Osteocyte (in vitro differentiated cells): ENCODE measurements at regions not wholly inside any gene's neighbourhood (a gene's known extent, or its start where the extent isn't known, plus 50 kb on each side); places are given as distances from the start of the nearest gene placed in this dataset.

Source experiments
- DNase-seq: peaks from one replicate; pipeline ENCODE4 v3.0.0; 2021; ENCODE audit warnings: mixed read lengths; ENCODE audit not compliant: unreplicated experiment; ENCODE audit errors: extremely low spot score
- H3K27ac Mint-ChIP-seq: one replicate; pipeline ENCODE4 v1.8.0; 2021; ENCODE audit warnings: mild to moderate bottlenecking, mixed read lengths; ENCODE audit not compliant: unreplicated experiment
- H3K27me3 Mint-ChIP-seq: one replicate; pipeline ENCODE4 v1.8.0; 2021; ENCODE audit warnings: mixed read lengths; ENCODE audit not compliant: unreplicated experiment
- H3K36me3 Mint-ChIP-seq: one replicate; pipeline ENCODE4 v1.8.0; 2021; ENCODE audit warnings: mixed read lengths; ENCODE audit not compliant: unreplicated experiment
- H3K4me1 Mint-ChIP-seq: one replicate; pipeline ENCODE4 v1.8.0; 2021; ENCODE audit warnings: mixed read lengths; ENCODE audit not compliant: unreplicated experiment
- H3K4me3 Mint-ChIP-seq: one replicate; pipeline ENCODE4 v1.8.0; 2021; ENCODE audit warnings: mild to moderate bottlenecking, moderate library complexity, mixed read lengths; ENCODE audit not compliant: unreplicated experiment
- H3K9me3 Mint-ChIP-seq: one replicate; pipeline ENCODE4 v1.8.0; 2021; ENCODE audit warnings: mixed read lengths; ENCODE audit not compliant: unreplicated experiment
- TF ChIP-seq, protein P1 (sequence below): fragments of 200-600 bp; sonication (generic); IDR thresholded peaks from 2 replicates; pipeline ENCODE4 v1.5.0; 2021; ENCODE audit warnings: antibody characterized with exemption, mild to moderate bottlenecking, moderate library complexity

- H3K36me3 Mint-ChIP-seq: no peaks in the 10 kb centered on the region
- no peaks in the 10 kb centered on the region for H3K27me3 Mint-ChIP-seq
- H3K4me3 Mint-ChIP-seq: no peak overlapping the region
- no peak overlapping the region for H3K27ac Mint-ChIP-seq
- no peaks in the 10 kb centered on the region for H3K4me1 Mint-ChIP-seq
- TF ChIP-seq, protein P1, sequence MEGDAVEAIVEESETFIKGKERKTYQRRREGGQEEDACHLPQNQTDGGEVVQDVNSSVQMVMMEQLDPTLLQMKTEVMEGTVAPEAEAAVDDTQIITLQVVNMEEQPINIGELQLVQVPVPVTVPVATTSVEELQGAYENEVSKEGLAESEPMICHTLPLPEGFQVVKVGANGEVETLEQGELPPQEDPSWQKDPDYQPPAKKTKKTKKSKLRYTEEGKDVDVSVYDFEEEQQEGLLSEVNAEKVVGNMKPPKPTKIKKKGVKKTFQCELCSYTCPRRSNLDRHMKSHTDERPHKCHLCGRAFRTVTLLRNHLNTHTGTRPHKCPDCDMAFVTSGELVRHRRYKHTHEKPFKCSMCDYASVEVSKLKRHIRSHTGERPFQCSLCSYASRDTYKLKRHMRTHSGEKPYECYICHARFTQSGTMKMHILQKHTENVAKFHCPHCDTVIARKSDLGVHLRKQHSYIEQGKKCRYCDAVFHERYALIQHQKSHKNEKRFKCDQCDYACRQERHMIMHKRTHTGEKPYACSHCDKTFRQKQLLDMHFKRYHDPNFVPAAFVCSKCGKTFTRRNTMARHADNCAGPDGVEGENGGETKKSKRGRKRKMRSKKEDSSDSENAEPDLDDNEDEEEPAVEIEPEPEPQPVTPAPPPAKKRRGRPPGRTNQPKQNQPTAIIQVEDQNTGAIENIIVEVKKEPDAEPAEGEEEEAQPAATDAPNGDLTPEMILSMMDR: no peak
- peaks cover 23% of the 10 kb centered on the region for H3K9me3 Mint-ChIP-seq
- DNase-seq: no peak
Observed at GRCh38 chr9:29769019-29769418, 2195.7 kb upstream of the C9orf72 start.

GRCh38 chr9:29773676-29774075, 2200.4 kb upstream of the C9orf72 start:
- no peak overlapping the region for H3K27ac Mint-ChIP-seq
- no peaks in the 10 kb centered on the region for H3K27me3 Mint-ChIP-seq
- TF ChIP-seq, protein P1: no peak
- H3K9me3 Mint-ChIP-seq: no peaks in the 10 kb centered on the region
- H3K36me3 Mint-ChIP-seq: no peaks in the 10 kb centered on the region
- no peak for DNase-seq
- no peaks in the 10 kb centered on the region for H3K4me1 Mint-ChIP-seq
- H3K4me3 Mint-ChIP-seq: no peak overlapping the region

DNA sequence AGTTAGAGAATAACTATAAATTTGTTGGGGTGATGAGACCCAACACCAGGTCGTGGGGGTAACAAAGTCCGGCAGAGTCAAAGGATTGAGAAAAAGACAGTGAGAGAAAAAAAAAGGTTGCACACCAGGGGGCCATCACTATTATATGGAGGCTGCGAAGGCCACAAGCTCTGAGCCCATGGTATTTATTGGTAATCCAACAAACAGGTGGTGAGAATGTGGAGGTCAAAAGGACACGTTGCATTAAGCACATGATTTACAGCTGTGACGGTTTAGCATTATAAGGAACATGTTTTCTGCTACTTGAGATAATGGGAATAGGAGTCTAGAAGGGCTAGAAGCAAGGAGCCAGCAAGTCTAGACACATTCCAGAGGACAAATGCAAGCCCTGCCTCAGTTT, 2202.2 kb upstream of the C9orf72 start:
- Mint-ChIP-seq H3K4me1 (no peaks in the 10 kb centered on the region), H3K9me3 (no peaks in the 10 kb centered on the region), H3K36me3 (no peaks in the 10 kb centered on the region), H3K27ac (no peak overlapping the region), H3K4me3 (no peak overlapping the region), H3K27me3 (no peaks in the 10 kb centered on the region)
- DNase-seq: no peak
- TF ChIP-seq, protein P1: no peak

DNA sequence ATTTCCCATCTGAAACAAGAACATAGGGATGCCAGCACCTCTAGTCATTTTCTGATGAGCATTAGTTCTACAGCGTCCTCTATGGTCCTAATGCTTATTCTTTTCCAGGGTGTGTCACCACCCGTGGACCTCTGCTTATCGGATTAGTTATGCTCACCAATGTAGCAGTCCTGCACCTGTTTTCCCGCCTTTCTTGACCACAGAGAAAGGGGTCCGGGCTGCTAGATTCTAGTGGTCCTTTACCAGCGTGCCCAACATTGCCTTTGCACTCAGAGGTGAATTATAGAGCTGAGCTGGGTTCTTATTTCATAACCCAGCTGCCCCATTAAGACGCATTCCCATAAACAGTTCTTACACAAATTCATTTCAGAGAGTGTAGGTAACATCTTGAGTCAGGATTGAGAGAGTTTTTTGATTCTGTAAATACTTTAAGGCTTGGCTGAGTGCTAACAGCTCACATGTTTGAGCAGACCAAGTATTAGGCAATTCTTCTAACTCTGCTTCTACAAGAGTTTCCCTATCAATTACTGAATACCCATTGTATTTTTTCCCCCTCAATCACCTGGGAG, 2205.1 kb upstream of the C9orf72 start:
- Mint-ChIP-seq H3K27me3 (peaks cover 4% of the 10 kb centered on the region), H3K27ac (no peak overlapping the region), H3K4me1 (no peaks in the 10 kb centered on the region), H3K36me3 (no peaks in the 10 kb centered on the region), H3K4me3 (no peak overlapping the region), H3K9me3 (no peaks in the 10 kb centered on the region)
- DNase-seq: no peak
- TF ChIP-seq, protein P1: no peak

DNA sequence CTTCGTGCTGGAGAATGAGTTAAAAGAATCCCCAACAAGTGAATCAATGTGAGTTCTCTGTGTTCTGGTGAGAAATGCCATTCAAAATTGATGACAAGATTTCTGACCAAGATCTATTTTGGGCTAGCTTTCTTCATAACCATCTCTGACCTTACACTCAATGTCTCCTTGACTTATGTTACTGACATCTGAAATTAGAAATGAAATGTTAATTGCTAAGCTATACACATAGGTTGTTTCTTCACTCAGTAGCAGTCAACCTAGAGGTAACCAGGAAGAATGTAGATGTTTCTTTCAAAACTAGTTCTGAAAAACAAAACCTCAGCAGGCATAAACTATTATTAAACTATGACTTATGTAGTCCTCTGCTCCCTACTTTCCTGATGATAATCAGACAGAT, 2220.7 kb upstream of the C9orf72 start:
- Mint-ChIP-seq H3K27ac (no peak overlapping the region), H3K9me3 (no peaks in the 10 kb centered on the region), H3K4me3 (no peak overlapping the region), H3K36me3 (no peaks in the 10 kb centered on the region), H3K27me3 (no peaks in the 10 kb centered on the region), H3K4me1 (no peaks in the 10 kb centered on the region)
- TF ChIP-seq, protein P1: no peak
- DNase-seq: no peak
